ENCODE measurements at regions not wholly inside any gene's neighbourhood (a gene's known extent, or its start where the extent isn't known, plus 50 kb on each side); places are given as distances from the start of the nearest gene placed in this dataset.

- no peaks in the 10 kb centered on the region for H3K36me3 Mint-ChIP-seq (ENCODE audit: low read depth)
- no peaks in the 10 kb centered on the region for H3K4me1 Mint-ChIP-seq (ENCODE audit: low read depth)
- intact Hi-C loops (cut with micrococcal nuclease) = no loop called here
- H3K4me3 Mint-ChIP-seq = no peak overlapping the region
- H3K27ac Mint-ChIP-seq = no peak overlapping the region
- no peaks in the 10 kb centered on the region for H3K27me3 Mint-ChIP-seq
- H3K9me3 Mint-ChIP-seq = no peaks in the 10 kb centered on the region
Measured at GRCh38 chr4:19146038-19146437, 1105.7 kb upstream of the SLIT2 start.

GRCh38 chr4:19135895-19136633 lies 1114.5 kb upstream of the LCORL start:
- Mint-ChIP-seq H3K27me3 (no peaks in the 10 kb centered on the region), H3K36me3 (ENCODE audit: low read depth) (no peaks in the 10 kb centered on the region), H3K9me3 (no peaks in the 10 kb centered on the region), H3K27ac (no peak overlapping the region), H3K4me3 (no peak overlapping the region), H3K4me1 (ENCODE audit: low read depth) (no peaks in the 10 kb centered on the region)
- intact Hi-C loops (cut with micrococcal nuclease) = no loop called here

- H3K36me3 Mint-ChIP-seq (ENCODE audit: low read depth) = no peaks in the 10 kb centered on the region
- H3K4me1 Mint-ChIP-seq (ENCODE audit: low read depth) = no peaks in the 10 kb centered on the region
- H3K27me3 Mint-ChIP-seq = no peaks in the 10 kb centered on the region
- no peak overlapping the region for H3K27ac Mint-ChIP-seq
- intact Hi-C loops (cut with micrococcal nuclease) = no loop called here
- no peaks in the 10 kb centered on the region for H3K9me3 Mint-ChIP-seq
- H3K4me3 Mint-ChIP-seq = no peak overlapping the region
Measured at GRCh38 chr4:19134685-19135084, 1113.1 kb upstream of the LCORL start.

GRCh38 chr4:19133315-19133714 lies 1111.8 kb upstream of the LCORL start:
- H3K9me3 Mint-ChIP-seq = no peaks in the 10 kb centered on the region
- H3K4me3 Mint-ChIP-seq = no peak overlapping the region
- intact Hi-C loops (cut with micrococcal nuclease) = no loop called here
- H3K27ac Mint-ChIP-seq = no peak overlapping the region
- H3K27me3 Mint-ChIP-seq = no peaks in the 10 kb centered on the region
- H3K36me3 Mint-ChIP-seq (ENCODE audit: low read depth) = no peaks in the 10 kb centered on the region
- H3K4me1 Mint-ChIP-seq (ENCODE audit: low read depth) = no peaks in the 10 kb centered on the region

DNA sequence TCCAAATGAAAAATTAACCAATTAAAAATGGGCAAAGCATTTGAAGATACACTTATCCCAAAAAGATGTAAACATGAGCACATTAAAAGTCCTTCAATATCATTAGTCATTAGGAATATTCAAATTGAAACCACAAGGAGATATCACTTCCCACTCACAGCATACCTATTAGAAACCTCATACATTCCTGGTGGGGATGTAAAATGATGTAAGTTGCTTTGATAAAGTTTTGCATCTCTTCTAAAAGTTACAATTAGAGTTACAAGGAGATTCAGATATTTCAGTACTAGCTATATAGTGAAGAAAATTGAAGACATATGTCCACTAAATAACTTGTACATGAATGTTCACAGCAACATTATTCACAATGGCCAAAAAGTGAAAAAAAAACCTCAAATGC lies 1109.3 kb upstream of the LCORL start:
- intact Hi-C loops (cut with micrococcal nuclease) = no loop called here
- H3K4me1 Mint-ChIP-seq (ENCODE audit: low read depth) = no peaks in the 10 kb centered on the region
- no peak overlapping the region for H3K27ac Mint-ChIP-seq

DNA sequence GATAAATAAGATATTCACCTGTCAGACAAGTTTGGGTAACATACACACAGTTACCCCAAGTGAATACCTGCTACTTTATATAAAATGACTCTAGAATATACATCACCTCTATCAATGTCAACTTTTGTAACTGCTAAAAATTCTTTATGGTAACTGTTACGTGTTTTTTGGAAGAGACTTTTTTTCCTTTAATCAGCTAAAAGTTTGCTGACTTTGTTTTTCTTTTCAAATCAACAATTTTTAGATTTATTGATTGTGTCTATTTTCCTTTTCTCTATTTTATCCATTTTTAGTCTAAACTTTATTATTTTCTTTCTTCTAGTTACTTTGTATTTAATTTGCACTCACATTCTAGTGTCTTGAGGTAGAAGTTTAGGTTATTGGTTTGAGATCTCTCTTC lies 1106.6 kb upstream of the LCORL start:
- Mint-ChIP-seq H3K36me3 (ENCODE audit: low read depth) (no peaks in the 10 kb centered on the region), H3K27ac (no peak overlapping the region), H3K9me3 (peaks cover 16% of the 10 kb centered on the region), H3K27me3 (no peaks in the 10 kb centered on the region), H3K4me3 (no peak overlapping the region), H3K4me1 (ENCODE audit: low read depth) (no peaks in the 10 kb centered on the region)
- intact Hi-C loops (cut with micrococcal nuclease) = no loop called here

More for the DNA sequence above, 1109.3 kb upstream of the LCORL start:
- Mint-ChIP-seq H3K36me3 (ENCODE audit: low read depth) (no peaks in the 10 kb centered on the region), H3K27me3 (no peaks in the 10 kb centered on the region), H3K4me3 (no peak overlapping the region), H3K9me3 (no peaks in the 10 kb centered on the region)

GRCh38 chr4:19126903-19127302 lies 1105.3 kb upstream of the LCORL start:
- Mint-ChIP-seq H3K27me3 (no peaks in the 10 kb centered on the region), H3K4me3 (no peak overlapping the region)
- intact Hi-C loops (cut with micrococcal nuclease) = no loop called here

DNA sequence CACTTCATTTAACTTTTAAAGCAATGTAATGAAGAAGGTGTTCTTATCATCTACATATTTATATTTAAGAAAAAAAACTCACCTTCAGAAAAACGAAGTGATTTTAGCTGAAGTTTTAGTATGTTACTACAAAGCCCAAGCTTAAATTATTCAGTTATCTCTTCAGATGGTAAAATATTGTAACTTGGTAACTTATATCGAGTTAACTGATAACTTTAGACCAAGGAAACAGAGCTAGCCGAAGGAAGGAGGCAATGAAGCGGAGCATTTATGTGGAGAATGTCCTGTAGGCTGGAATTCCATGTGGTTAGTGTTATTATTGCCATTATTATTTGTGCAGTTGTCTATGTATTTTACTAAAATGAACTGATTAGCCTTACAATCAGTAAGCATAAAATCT lies 1102.1 kb upstream of the LCORL start:
- no peaks in the 10 kb centered on the region for H3K27me3 Mint-ChIP-seq
- intact Hi-C loops (cut with micrococcal nuclease) = no loop called here
- H3K4me3 Mint-ChIP-seq = no peak overlapping the region
- H3K27ac Mint-ChIP-seq = no peak overlapping the region
- H3K9me3 Mint-ChIP-seq = peaks cover 16% of the 10 kb centered on the region
- no peaks in the 10 kb centered on the region for H3K36me3 Mint-ChIP-seq (ENCODE audit: low read depth)
- H3K4me1 Mint-ChIP-seq (ENCODE audit: low read depth) = no peaks in the 10 kb centered on the region

More at GRCh38 chr4:19126903-19127302, 1105.3 kb upstream of the LCORL start:
- no peak overlapping the region for H3K27ac Mint-ChIP-seq
- no peaks in the 10 kb centered on the region for H3K4me1 Mint-ChIP-seq (ENCODE audit: low read depth)
- no peaks in the 10 kb centered on the region for H3K36me3 Mint-ChIP-seq (ENCODE audit: low read depth)
- peaks cover 16% of the 10 kb centered on the region for H3K9me3 Mint-ChIP-seq

DNA sequence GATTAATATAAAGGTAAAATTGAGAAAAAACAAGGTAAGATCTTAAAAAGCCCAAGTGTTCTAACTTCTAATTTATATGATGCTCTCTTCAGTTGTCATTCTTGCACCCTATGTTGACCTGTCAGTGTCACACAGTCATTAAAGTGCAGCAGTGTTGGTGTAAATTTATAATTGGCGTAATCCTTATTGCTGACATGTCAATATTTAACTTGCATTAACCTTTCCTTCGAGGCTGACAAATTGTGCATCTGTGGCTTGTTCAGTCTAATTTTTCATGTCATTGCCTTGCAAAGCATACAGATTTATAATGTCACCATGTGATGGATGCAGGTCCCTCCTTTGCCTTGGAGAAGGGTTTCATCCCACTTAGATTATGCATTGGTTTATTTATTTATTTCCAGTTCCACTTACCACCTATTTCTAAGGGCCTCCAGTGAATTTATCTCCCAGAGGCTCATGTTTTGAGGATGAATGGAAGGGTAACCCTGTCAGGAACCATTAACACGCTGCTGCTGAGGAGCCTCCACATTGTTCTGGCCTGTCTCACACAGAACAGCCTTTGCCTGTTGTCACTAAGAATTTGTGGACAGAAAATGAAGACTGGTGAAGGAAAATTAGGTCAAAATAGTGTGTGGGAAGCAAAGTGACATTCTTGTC lies 1098.5 kb upstream of the LCORL start:
- H3K4me1 Mint-ChIP-seq (ENCODE audit: low read depth) = no peaks in the 10 kb centered on the region
- no peaks in the 10 kb centered on the region for H3K27me3 Mint-ChIP-seq
- H3K4me3 Mint-ChIP-seq = no peak overlapping the region
- H3K27ac Mint-ChIP-seq = no peak overlapping the region
- no peaks in the 10 kb centered on the region for H3K36me3 Mint-ChIP-seq (ENCODE audit: low read depth)
- peaks cover 12% of the 10 kb centered on the region for H3K9me3 Mint-ChIP-seq
- intact Hi-C loops (cut with micrococcal nuclease) = no loop called here

DNA sequence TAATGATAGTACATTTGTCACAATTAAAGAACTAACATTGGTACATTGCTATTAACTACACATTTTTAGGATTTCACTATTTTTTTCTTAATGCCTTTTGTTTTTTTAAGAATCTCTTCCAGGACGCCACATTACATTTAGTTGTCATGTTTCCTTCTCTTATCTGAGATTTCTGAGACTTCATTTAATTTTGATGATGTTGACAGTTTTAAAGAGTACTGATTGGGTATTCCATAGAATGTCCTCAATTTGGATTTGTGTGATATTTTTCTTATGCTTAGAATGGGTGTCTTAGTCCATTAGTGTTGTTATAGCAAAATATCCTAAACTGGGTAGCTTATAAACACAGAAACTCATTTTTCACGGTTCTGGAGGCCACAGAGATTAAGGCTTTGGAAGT lies 1095.5 kb upstream of the LCORL start:
- Mint-ChIP-seq H3K27ac (no peak overlapping the region), H3K4me3 (no peak overlapping the region), H3K4me1 (ENCODE audit: low read depth) (no peaks in the 10 kb centered on the region), H3K36me3 (ENCODE audit: low read depth) (no peaks in the 10 kb centered on the region), H3K27me3 (no peaks in the 10 kb centered on the region), H3K9me3 (no peaks in the 10 kb centered on the region)
- intact Hi-C loops (cut with micrococcal nuclease) = no loop called here

GRCh38 chr4:19104176-19104575 lies 1082.6 kb upstream of the LCORL start:
- no peak overlapping the region for H3K4me3 Mint-ChIP-seq
- intact Hi-C loops (cut with micrococcal nuclease) = no loop called here
- H3K9me3 Mint-ChIP-seq = peaks cover 9% of the 10 kb centered on the region
- no peaks in the 10 kb centered on the region for H3K4me1 Mint-ChIP-seq (ENCODE audit: low read depth)
- no peaks in the 10 kb centered on the region for H3K27me3 Mint-ChIP-seq
- no peaks in the 10 kb centered on the region for H3K36me3 Mint-ChIP-seq (ENCODE audit: low read depth)
- H3K27ac Mint-ChIP-seq = no peak overlapping the region

DNA sequence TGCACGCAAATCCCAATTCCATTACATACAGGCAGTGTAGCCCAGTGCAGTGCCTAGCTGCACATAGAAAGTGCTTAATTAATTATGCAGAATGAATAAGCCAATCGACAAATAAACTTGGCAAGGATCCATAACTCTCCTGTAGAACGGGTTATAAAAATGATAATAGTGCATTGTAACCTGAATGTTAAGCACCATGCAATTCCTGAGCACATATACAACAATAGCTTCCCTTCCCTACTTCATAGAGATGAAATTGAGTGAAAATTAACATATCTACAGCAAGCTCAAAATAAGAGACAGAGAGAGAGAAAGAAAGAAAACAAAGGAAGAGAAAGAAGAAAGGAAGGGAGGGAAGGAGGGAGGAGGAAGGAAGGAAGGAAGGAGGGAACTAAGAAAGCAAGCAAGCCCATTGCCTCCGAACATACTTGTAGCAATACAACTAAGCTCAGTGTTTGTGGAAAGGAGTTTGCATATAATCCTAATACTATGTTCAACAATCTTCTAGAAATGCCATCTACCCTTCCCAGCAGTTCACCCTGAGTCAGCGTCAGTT lies 1074.0 kb upstream of the LCORL start:
- Mint-ChIP-seq H3K36me3 (ENCODE audit: low read depth) (no peaks in the 10 kb centered on the region), H3K27ac (no peak overlapping the region), H3K27me3 (no peaks in the 10 kb centered on the region), H3K4me1 (ENCODE audit: low read depth) (no peaks in the 10 kb centered on the region), H3K9me3 (peaks cover 10% of the 10 kb centered on the region), H3K4me3 (no peak overlapping the region)
- intact Hi-C loops (cut with micrococcal nuclease) = no loop called here

- Mint-ChIP-seq H3K4me3 (no peak overlapping the region), H3K27ac (no peak overlapping the region), H3K27me3 (no peaks in the 10 kb centered on the region), H3K9me3 (peaks cover 16% of the 10 kb centered on the region), H3K36me3 (ENCODE audit: low read depth) (no peaks in the 10 kb centered on the region), H3K4me1 (ENCODE audit: low read depth) (no peaks in the 10 kb centered on the region)
- intact Hi-C loops (cut with micrococcal nuclease) = no loop called here
Measured at GRCh38 chr4:19093951-19094350, 1072.4 kb upstream of the LCORL start.

- intact Hi-C loops (cut with micrococcal nuclease) = no loop called here
- H3K9me3 Mint-ChIP-seq = peaks cover 16% of the 10 kb centered on the region
- H3K36me3 Mint-ChIP-seq (ENCODE audit: low read depth) = no peaks in the 10 kb centered on the region
- no peak overlapping the region for H3K4me3 Mint-ChIP-seq
- no peak overlapping the region for H3K27ac Mint-ChIP-seq
- H3K4me1 Mint-ChIP-seq (ENCODE audit: low read depth) = no peaks in the 10 kb centered on the region
- no peaks in the 10 kb centered on the region for H3K27me3 Mint-ChIP-seq
Measured at GRCh38 chr4:19092797-19093196, 1071.2 kb upstream of the LCORL start.

All from dendritic cell treated with granulocyte-macrophage colony-stimulating factor and Interleukin-4, amounts not matched to agents 40 ng/mL and 50 ng/mL, for 4 days (primary cell).